GM23338 (cell line): ENCODE measurements at regions not wholly inside any gene's neighbourhood (a gene's known extent, or its start where the extent isn't known, plus 50 kb on each side); places are given as distances from the start of the nearest gene placed in this dataset.
A peak's percentile ranks its signal among the peaks of the same experiment; 100 is the strongest.

ENCODE experiments used
- ATAC-seq: fragments of 200-7000 bp; cut with Tn5 transposase; 3 replicates; pipeline ENCODE4 v1.9.1; 2020
- DNase-seq: peaks from one replicate; pipeline ENCODE4 v3.0.0-alpha.2; 2015; ENCODE audit warnings: low spot score
- H2AFZ ChIP-seq: fragments of 200-600 bp; sonication (generic); 2 replicates; pipeline ENCODE4 v1.8.0; 2016; ENCODE audit warnings: antibody characterized with exemption, mild to moderate bottlenecking, moderate library complexity
- H3F3A ChIP-seq: fragments of 200-600 bp; sonication (generic); replicated peaks from 2 replicates; pipeline ENCODE4 v1.8.0; 2017; ENCODE audit warnings: antibody characterized with exemption, mixed run types, low read depth
- H3K27ac ChIP-seq: fragments of 200-600 bp; sonication (generic); 2 replicates; pipeline ENCODE4 v1.6.1; 2016; ENCODE audit warnings: low read depth
- H3K27me3 ChIP-seq: fragments of 200-600 bp; sonication (generic); 2 replicates; pipeline ENCODE4 v1.8.0; 2016; ENCODE audit warnings: mild to moderate bottlenecking, mixed run types, moderate library complexity; ENCODE audit not compliant: insufficient read depth
- H3K36me3 ChIP-seq: fragments of 200-600 bp; sonication (generic); 2 replicates; pipeline ENCODE4 v1.8.0; 2016; ENCODE audit warnings: mild to moderate bottlenecking; ENCODE audit not compliant: insufficient read depth
- H3K4me1 ChIP-seq: fragments of 200-600 bp; sonication (generic); 2 replicates; pipeline ENCODE4 v1.8.0; 2016; ENCODE audit warnings: mild to moderate bottlenecking, moderate library complexity; ENCODE audit not compliant: insufficient read depth
- H3K4me2 ChIP-seq: fragments of 200-600 bp; sonication (generic); 2 replicates; pipeline ENCODE4 v1.7.1; 2017; ENCODE audit warnings: mixed run types
- H3K4me3 ChIP-seq: fragments of 200-600 bp; sonication (generic); 2 replicates; pipeline ENCODE4 v1.6.1; 2016; ENCODE audit warnings: mixed run types
- H3K79me2 ChIP-seq: fragments of 200-600 bp; sonication (generic); replicated peaks from 2 replicates; pipeline ENCODE4 v1.8.0; 2017; ENCODE audit warnings: mild to moderate bottlenecking; ENCODE audit not compliant: insufficient read depth
- H3K9me2 ChIP-seq: fragments of 200-600 bp; sonication (generic); 2 replicates; pipeline ENCODE4 v1.8.0; 2017; ENCODE audit not compliant: insufficient read depth
- H4K20me1 ChIP-seq: fragments of 200-600 bp; sonication (generic); replicated peaks from 2 replicates; pipeline ENCODE4 v1.8.0; 2017; ENCODE audit warnings: mild to moderate bottlenecking; ENCODE audit not compliant: insufficient read depth
- H3K27ac Mint-ChIP-seq: 2 replicates; pipeline ENCODE4 v1.8.0; 2020; ENCODE audit warnings: inconsistent platforms, mild to moderate bottlenecking, moderate library complexity, mixed read lengths
- H3K27me3 Mint-ChIP-seq: 3 replicates; pipeline ENCODE4 v1.8.0; 2022; ENCODE audit warnings: low read depth, mild to moderate bottlenecking, moderate library complexity, mixed read lengths, inconsistent platforms; ENCODE audit not compliant: insufficient read depth, poor library complexity
- H3K36me3 Mint-ChIP-seq: 3 replicates; pipeline ENCODE4 v1.8.0; 2021; ENCODE audit warnings: low read depth, mild to moderate bottlenecking, inconsistent platforms, moderate library complexity, mixed read lengths
- H3K4me1 Mint-ChIP-seq: 3 replicates; pipeline ENCODE4 v1.8.0; 2020; ENCODE audit warnings: mild to moderate bottlenecking, inconsistent platforms, mixed read lengths
- H3K4me3 Mint-ChIP-seq: 3 replicates; pipeline ENCODE4 v1.8.0; 2021; ENCODE audit warnings: moderate library complexity, mild to moderate bottlenecking, inconsistent platforms, mixed read lengths
- H3K9me3 Mint-ChIP-seq: 3 replicates; pipeline ENCODE4 v1.8.0; 2020; ENCODE audit warnings: moderate library complexity, mild to moderate bottlenecking, inconsistent platforms, mixed read lengths
- CREB1 ChIP-seq: fragments of 250-450 bp; sonication (Bioruptor Pico); IDR thresholded peaks from 2 replicates; pipeline ENCODE4 v1.5.0; 2020; ENCODE audit warnings: low read depth, mild to moderate bottlenecking, moderate library complexity
- CTCF ChIP-seq, 2 experiments: fragments of 200-600 bp in 1 of 2; sonication (generic) in 1 of 2; conservative IDR thresholded peaks; 2 replicates each; pipeline versions ENCODE4 v1.5.1 to v1.6.1; 2016 to 2017; ENCODE audit warnings: antibody characterized with exemption in 2 of 2, low read depth in 2 of 2, mild to moderate bottlenecking in 2 of 2, moderate library complexity in 1 of 2
- ETS1 ChIP-seq: IDR thresholded peaks from 2 replicates; pipeline ENCODE4 v1.6.1; 2016; ENCODE audit warnings: antibody characterized with exemption
- EZH2 ChIP-seq: fragments of 200-600 bp; sonication (generic); IDR thresholded peaks from one replicate; pipeline ENCODE4 v1.8.0; 2017; ENCODE audit warnings: antibody characterized with exemption, mild to moderate bottlenecking, low read depth; ENCODE audit not compliant: unreplicated experiment
- EZH2phosphoT487 ChIP-seq: fragments of 200-600 bp; sonication (generic); IDR thresholded peaks from one replicate; pipeline ENCODE4 v1.8.1; 2018; ENCODE audit warnings: antibody characterized with exemption; ENCODE audit not compliant: unreplicated experiment
- JUNB ChIP-seq: IDR thresholded peaks from one replicate; pipeline ENCODE4 v1.6.1; 2016; ENCODE audit warnings: antibody characterized with exemption; ENCODE audit not compliant: unreplicated experiment
- NANOG ChIP-seq: IDR thresholded peaks from 2 replicates; pipeline ENCODE4 v1.6.1; 2016; ENCODE audit warnings: antibody characterized with exemption, borderline replicate concordance
- POLR2AphosphoS5 ChIP-seq: IDR thresholded peaks from 2 replicates; pipeline ENCODE4 v1.6.1; 2016; ENCODE audit warnings: antibody characterized with exemption, low read depth
- REST ChIP-seq: IDR thresholded peaks from one replicate; pipeline ENCODE4 v1.6.1; 2018; ENCODE audit warnings: antibody characterized with exemption; ENCODE audit not compliant: unreplicated experiment
- STAT1 ChIP-seq: IDR thresholded peaks from one replicate; pipeline ENCODE4 v1.6.1; 2016; ENCODE audit warnings: antibody characterized with exemption; ENCODE audit not compliant: unreplicated experiment
- ZNF114 ChIP-seq: fragments of 250-450 bp; sonication (Bioruptor Pico); IDR thresholded peaks from 2 replicates; pipeline ENCODE4 v1.5.0; 2020; ENCODE audit warnings: mild to moderate bottlenecking, moderate library complexity
- ZNF331 ChIP-seq: fragments of 250-450 bp; sonication (Bioruptor Pico); IDR thresholded peaks from 2 replicates; pipeline ENCODE4 v1.5.0; 2020; ENCODE audit warnings: low read depth, mild to moderate bottlenecking, moderate library complexity
- ZNF462 ChIP-seq: fragments of 250-450 bp; sonication (Bioruptor Pico); IDR thresholded peaks from 2 replicates; pipeline ENCODE4 v1.5.0; 2020; ENCODE audit warnings: mild to moderate bottlenecking, moderate library complexity

- no peaks in the 10 kb centered on the region for H3F3A ChIP-seq
- Mint-ChIP-seq H3K9me3 (no peaks in the 10 kb centered on the region), H3K27me3 (no peaks in the 10 kb centered on the region), H3K27ac (no peak overlapping the region), H3K4me1 (peaks cover 16% of the 10 kb centered on the region), H3K36me3 (no peaks in the 10 kb centered on the region), H3K4me3 (no peak overlapping the region)
- TF ChIP-seq ETS1 (no peak), EZH2phosphoT487 (no peak), POLR2AphosphoS5 (no peak), JUNB (no peak), CTCF (conservative IDR thresholded peaks at IDR 0.05; ENCODE audit: low read depth in 2 of 2) (no peak), STAT1 (no peak), ZNF331 (CRISPR knock-in tag) (no peak), ZNF462 (CRISPR knock-in tag) (no peak), EZH2 (no peak), ZNF114 (CRISPR knock-in tag) (no peak), NANOG (no peak), CREB1 (CRISPR knock-in tag) (no peak), REST (no peak)
- H3K4me3 ChIP-seq, result no peak overlapping the region
- H2AFZ ChIP-seq, result no peak overlapping the region
- H3K36me3 ChIP-seq, result no peaks in the 10 kb centered on the region
- peaks cover 7% of the 10 kb centered on the region; the same call in 1 of the 2 replicates for H3K4me1 ChIP-seq
- H3K27me3 ChIP-seq, result no peaks in the 10 kb centered on the region
- H3K9me2 ChIP-seq, result no peaks in the 10 kb centered on the region
- no peaks in the 10 kb centered on the region for H3K79me2 ChIP-seq
- no peak overlapping the region for H3K4me2 ChIP-seq
- no peaks in the 10 kb centered on the region for H4K20me1 ChIP-seq
- DNase-seq (peak; percentile 73), ATAC-seq (peak; percentile 97)
- H3K27ac ChIP-seq, result no peak overlapping the region
Observed at GRCh38 chr13:70668293-70668692, 560.0 kb upstream of the KLHL1 start.
